ENCODE measurements at regions not wholly inside any gene's neighbourhood (a gene's known extent, or its start where the extent isn't known, plus 50 kb on each side); places are given as distances from the start of the nearest gene placed in this dataset.
"Not testable (repeated sequence)": the region's sequence is repeated elsewhere in the genome, so short reads cannot be mapped to it uniquely, and the experiment has no call there.

GRCh38 chr7:34333925-34334324, 324.1 kb upstream of the NPSR1 start:
- DNase-seq: no peak

GRCh38 chr7:34337163-34337562, 320.9 kb upstream of the NPSR1 start:
- DNase-seq: no peak

GRCh38 chr7:34338961-34339526, 319.0 kb upstream of the NPSR1 start:
- DNase-seq: no peak

- DNase-seq: no peak
Observed at GRCh38 chr7:34341326-34341725, 316.7 kb upstream of the NPSR1 start.

GRCh38 chr7:34342387-34342786, 315.6 kb upstream of the NPSR1 start:
- no peak for DNase-seq

DNA sequence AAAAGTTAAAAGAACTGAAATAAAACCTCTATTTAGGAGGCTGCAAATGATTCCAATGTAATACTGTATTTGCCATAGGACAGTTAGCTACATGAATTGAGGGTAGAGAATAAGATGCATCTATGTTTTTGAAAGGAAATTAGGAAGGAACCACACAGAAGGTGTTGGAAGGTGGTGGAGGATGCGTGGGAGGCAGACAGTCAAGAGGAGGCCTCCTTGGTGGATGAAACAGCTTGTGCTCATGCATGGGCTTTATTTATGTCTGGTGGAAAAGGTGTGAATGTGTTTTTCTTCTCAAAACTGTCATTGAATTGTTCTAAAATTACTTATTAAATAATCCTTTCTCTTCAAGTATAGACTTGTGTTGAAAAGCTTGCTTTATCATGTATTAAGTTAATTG, 314.4 kb upstream of the NPSR1 start:
- no peak for DNase-seq

DNA sequence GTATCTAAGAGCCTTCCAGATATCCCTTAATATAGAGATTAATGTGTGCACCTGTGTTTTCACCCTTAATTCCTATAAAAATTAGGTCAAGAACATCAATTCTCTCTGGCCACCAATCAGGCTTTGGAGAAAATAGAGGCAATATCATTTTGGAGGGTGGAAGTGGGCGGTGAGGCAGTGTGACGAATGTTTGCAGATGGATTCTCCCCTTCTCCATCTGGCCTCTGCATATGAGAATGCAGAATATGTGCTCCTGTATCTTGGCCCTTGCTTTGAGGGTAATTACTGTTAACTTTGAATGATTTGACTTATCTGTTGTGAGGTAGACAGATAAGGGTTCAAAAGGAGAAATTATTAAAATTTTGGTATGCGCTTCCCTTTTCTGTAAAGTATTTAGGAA, 304.0 kb upstream of the NPSR1 start:
- DNase-seq: no peak

GRCh38 chr7:34354899-34355298, 303.1 kb upstream of the NPSR1 start:
- DNase-seq: no peak

DNA sequence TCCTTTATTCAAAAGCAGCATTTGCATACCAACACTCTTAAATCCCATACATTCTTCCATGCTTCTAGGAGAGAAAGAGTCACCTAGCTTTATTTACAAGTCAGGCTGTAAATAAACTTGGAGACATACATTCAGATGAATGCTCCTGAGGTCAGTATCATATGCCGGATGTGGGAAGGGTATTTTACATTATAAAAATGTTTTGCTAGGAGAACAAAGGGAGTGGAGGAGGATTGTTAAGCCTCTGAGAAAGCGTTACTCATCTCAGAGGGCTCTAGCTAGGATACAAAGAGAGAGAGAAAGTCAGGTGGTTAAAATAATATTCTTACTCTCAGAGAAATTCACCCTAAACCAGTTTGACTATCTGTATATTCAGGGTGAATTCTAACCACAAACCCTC, 300.9 kb upstream of the NPSR1 start:
- DNase-seq: no peak

DNA sequence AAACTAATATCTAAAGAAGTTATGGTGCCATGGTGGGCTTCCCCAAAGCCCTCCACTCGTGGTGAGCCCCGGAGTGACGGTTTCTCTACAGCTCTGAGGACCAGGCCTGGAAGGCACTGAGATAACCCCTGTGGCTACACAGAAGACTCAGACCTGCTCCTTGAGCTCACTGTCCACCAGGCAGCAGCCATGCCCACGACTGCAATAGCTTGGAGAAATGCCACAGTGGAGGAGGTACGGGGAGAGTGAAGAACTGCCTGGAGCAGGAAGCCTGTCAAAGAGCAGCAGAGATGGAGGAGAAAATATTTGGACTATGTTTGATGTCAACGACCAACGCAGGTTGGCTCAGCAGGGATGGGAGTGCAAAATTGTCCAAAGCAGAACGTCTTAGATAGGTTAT, 300.1 kb upstream of the NPSR1 start:
- DNase-seq: no peak

- not testable (repeated sequence) for DNase-seq
Observed at GRCh38 chr7:34358578-34358977, 299.4 kb upstream of the NPSR1 start.

DNA sequence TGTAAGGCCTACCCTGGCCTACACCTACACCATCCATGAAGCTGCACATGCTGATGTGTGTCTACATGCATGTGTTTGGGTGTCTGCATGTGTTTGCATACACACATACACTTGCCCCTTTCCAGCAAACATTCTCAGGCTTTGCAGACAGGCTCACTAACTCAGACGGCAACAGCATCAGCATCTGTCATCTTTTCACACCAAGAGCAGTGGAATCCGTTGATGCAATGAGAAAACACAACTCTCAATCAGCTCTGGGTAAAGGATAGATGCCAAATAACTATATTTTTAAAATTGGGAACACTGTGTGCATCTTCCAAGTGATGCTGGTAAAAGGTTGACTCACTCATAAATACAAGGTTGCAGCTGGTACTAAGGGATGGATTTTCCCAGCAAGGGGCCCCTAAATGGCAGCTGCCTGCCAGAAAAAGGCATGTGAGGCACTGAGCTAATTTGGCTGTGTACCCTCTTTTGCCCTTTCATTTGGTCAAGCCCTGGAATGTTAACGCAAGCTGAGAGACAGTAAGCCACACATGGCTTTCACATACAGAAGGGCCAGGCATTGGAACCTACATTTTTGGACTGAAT, 296.3 kb upstream of the NPSR1 start:
- no peak for DNase-seq

GRCh38 chr7:34362621-34363020, 295.4 kb upstream of the NPSR1 start:
- DNase-seq: no peak

- DNase-seq: no peak
Observed at GRCh38 chr7:34364130-34364529, 293.9 kb upstream of the NPSR1 start.

DNA sequence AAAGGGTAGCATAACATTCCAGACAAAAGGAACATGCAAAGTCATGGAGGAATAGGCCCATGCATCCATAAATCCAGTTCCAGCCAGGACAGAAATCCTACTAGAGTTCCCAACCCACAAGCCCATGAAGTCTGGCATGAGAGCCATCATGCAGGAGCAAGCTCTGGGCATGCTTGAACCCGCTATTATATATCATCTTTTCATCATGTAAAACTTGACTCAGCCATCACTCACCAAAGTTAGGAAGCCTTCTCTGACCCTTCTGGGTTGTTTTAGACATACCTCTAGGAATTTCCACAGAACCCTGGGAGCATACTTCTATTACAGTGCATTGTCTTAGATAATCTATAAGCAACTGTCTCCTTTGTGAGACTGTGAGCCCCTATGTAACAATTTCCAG, 293.0 kb upstream of the NPSR1 start:
- DNase-seq: no peak

DNA sequence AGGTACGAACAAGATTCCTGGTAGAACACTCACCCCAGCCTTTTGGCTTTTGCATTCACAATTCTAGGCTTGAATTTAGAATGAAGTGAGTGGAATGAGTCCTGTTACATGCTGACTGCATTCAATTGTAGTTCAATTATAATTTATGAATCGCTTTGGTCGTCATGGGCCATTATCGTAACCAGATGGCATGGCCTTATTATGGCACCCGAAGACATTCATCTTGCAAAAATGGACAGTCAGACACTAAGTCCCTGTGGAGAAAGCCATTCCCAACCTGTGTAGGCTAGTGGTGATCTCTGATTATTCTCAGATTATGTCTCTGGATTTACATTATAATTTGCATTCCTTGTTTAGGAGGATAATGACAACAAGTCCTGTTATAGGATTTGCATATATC, 292.4 kb upstream of the NPSR1 start:
- no peak for DNase-seq

DNA sequence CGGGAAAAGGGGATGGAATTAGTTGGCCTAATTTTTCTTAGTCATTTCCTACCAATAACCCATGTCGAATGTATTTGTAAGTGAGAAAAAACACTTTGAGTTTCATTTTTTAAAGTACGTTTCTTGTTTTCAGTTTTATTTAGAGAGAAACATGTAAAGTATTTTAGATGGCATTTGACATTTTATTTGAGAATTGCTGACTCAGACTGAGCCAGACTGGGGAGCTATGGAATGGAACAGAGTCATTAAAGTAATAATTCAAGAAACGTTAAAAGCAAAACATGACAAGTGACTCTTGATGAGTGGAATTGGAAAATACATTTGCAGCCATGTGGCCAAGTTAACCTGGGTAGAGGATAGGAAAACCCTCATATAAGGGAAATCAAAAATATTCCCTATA, 286.1 kb upstream of the NPSR1 start:
- DNase-seq: no peak

- no peak for DNase-seq
Observed at GRCh38 chr7:34373940-34374339, 284.1 kb upstream of the NPSR1 start.

- no peak for DNase-seq
Observed at GRCh38 chr7:34382166-34382893, 275.7 kb upstream of the NPSR1 start.

- no peak for DNase-seq
Observed at GRCh38 chr7:34385384-34385783, 272.6 kb upstream of the NPSR1 start.

- no peak for DNase-seq
Observed at GRCh38 chr7:34389332-34390078, 268.5 kb upstream of the NPSR1 start.

DNA sequence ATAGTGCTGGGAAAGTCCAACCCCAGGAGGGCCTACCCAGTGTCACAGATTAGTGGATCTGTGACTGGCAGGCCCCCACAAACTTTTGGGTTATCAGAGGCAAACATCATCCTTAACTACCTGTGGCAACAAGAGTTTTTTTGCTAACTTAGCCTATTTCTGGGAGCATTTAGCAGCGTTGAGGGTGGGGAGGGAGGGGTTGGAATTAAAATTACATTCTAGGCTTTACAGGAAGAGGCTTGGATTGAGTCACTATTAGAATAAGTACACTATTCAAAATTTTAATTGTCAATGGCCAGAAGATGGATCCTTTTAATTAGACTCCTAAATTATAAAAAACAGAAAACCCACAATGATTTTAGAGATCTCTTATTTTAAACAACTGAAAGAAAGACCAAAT, 267.9 kb upstream of the NPSR1 start:
- no peak for DNase-seq

- DNase-seq: no peak
Observed at GRCh38 chr7:34392972-34393371, 265.0 kb upstream of the NPSR1 start.
